ENCODE measurements at regions not wholly inside any gene's neighbourhood (a gene's known extent, or its start where the extent isn't known, plus 50 kb on each side); places are given as distances from the start of the nearest gene placed in this dataset.

DNA sequence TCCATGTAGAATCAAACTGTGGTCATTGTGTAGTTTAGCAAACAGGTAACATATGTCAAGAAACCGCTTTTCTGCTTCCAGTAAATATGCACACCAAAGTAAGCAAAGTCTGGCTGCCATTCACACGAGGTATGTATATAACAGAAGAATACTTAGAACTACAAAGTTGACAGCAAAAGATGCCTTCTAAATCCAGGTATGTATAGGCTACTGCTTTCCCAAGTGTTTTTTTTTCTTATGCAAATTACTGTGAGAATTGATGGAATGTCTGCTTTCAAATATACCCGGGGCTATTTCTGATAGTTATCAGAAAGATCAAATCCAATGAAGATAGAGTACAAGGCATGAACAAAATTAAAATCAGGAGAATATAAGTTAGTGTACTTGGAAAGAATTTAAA, 229.2 kb downstream of the HACE1 start:
- H3K36me3 ChIP-seq (ENCODE audit: control insufficient read depth, insufficient read depth, low read length): no peaks in the 10 kb centered on the region
- H3K4me1 ChIP-seq (ENCODE audit: control insufficient read depth, insufficient read depth, low read length): peaks cover 11% of the 10 kb centered on the region
- no peak overlapping the region for H3K4me3 ChIP-seq (ENCODE audit: low read depth in 2 of 2, low read length in 2 of 2)
- no peak for ATAC-seq
- H3K27ac ChIP-seq (ENCODE audit: low read length): no peak overlapping the region
- TF ChIP-seq, protein P1, sequence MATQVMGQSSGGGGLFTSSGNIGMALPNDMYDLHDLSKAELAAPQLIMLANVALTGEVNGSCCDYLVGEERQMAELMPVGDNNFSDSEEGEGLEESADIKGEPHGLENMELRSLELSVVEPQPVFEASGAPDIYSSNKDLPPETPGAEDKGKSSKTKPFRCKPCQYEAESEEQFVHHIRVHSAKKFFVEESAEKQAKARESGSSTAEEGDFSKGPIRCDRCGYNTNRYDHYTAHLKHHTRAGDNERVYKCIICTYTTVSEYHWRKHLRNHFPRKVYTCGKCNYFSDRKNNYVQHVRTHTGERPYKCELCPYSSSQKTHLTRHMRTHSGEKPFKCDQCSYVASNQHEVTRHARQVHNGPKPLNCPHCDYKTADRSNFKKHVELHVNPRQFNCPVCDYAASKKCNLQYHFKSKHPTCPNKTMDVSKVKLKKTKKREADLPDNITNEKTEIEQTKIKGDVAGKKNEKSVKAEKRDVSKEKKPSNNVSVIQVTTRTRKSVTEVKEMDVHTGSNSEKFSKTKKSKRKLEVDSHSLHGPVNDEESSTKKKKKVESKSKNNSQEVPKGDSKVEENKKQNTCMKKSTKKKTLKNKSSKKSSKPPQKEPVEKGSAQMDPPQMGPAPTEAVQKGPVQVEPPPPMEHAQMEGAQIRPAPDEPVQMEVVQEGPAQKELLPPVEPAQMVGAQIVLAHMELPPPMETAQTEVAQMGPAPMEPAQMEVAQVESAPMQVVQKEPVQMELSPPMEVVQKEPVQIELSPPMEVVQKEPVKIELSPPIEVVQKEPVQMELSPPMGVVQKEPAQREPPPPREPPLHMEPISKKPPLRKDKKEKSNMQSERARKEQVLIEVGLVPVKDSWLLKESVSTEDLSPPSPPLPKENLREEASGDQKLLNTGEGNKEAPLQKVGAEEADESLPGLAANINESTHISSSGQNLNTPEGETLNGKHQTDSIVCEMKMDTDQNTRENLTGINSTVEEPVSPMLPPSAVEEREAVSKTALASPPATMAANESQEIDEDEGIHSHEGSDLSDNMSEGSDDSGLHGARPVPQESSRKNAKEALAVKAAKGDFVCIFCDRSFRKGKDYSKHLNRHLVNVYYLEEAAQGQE (IDR thresholded peaks at IDR 0.05; ENCODE audit: insufficient read depth in 1 of 2, low read depth in 2 of 2, low read length in 1 of 2): no peak
- TF ChIP-seq POLR2AphosphoS5 (IDR thresholded peaks at IDR 0.05; ENCODE audit: low read depth, low read length) (no peak), TCF7L2 (IDR thresholded peaks at IDR 0.05; ENCODE audit: low read depth, low read length) (no peak), SIN3A (IDR thresholded peaks at IDR 0.05; ENCODE audit: borderline replicate concordance, insufficient read depth, low read depth, low read length) (no peak)
- TF ChIP-seq, protein P2, sequence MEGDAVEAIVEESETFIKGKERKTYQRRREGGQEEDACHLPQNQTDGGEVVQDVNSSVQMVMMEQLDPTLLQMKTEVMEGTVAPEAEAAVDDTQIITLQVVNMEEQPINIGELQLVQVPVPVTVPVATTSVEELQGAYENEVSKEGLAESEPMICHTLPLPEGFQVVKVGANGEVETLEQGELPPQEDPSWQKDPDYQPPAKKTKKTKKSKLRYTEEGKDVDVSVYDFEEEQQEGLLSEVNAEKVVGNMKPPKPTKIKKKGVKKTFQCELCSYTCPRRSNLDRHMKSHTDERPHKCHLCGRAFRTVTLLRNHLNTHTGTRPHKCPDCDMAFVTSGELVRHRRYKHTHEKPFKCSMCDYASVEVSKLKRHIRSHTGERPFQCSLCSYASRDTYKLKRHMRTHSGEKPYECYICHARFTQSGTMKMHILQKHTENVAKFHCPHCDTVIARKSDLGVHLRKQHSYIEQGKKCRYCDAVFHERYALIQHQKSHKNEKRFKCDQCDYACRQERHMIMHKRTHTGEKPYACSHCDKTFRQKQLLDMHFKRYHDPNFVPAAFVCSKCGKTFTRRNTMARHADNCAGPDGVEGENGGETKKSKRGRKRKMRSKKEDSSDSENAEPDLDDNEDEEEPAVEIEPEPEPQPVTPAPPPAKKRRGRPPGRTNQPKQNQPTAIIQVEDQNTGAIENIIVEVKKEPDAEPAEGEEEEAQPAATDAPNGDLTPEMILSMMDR (IDR thresholded peaks at IDR 0.05): no peak
- no peaks in the 10 kb centered on the region for H3K27me3 ChIP-seq (ENCODE audit: control insufficient read depth, insufficient read depth, low read length)
- no peaks in the 10 kb centered on the region for H3K9me3 ChIP-seq (ENCODE audit: control insufficient read depth, insufficient read depth, low read depth, low read length)
- ChIA-PET POLR2A (no interaction called here), CTCF (no interaction called here)
- in situ Hi-C loops (cut with HindIII; ENCODE audit: low pct_unique_long_range_greater_than_20kb, low sequenced_read_pairs): no loop called here
- intact Hi-C loops (cut with micrococcal nuclease; ENCODE audit: unreplicated experiment): no loop called here
- DNase-seq (ENCODE audit: low read depth, low spot score): no peak
- BruUV-seq (replicated peaks): no TSS peak

GRCh38 chr6:104629826-104630225, 229.9 kb downstream of the HACE1 start:
- DNase-seq (ENCODE audit: low read depth, low spot score) (no peak), ATAC-seq (no peak; the same call in 1 of the 2 replicates)
- CTCF ChIA-PET: no interaction called here
- H3K36me3 ChIP-seq (ENCODE audit: control insufficient read depth, insufficient read depth, low read length): no peaks in the 10 kb centered on the region
- peak overlapping the region; percentile 61; the same call in 1 of the 2 replicates for H3K27ac ChIP-seq (ENCODE audit: low read length)
- peaks cover 13% of the 10 kb centered on the region for H3K4me1 ChIP-seq (ENCODE audit: control insufficient read depth, insufficient read depth, low read length)
- intact Hi-C loops (cut with micrococcal nuclease; ENCODE audit: unreplicated experiment) (loop anchor here (10.0 kb wide), 1 partner anchor 145 kb away; no protein-coding TSS in a partner anchor), in situ Hi-C loops (cut with HindIII; ENCODE audit: low pct_unique_long_range_greater_than_20kb, low sequenced_read_pairs) (no loop called here)
- no peaks in the 10 kb centered on the region for H3K27me3 ChIP-seq (ENCODE audit: control insufficient read depth, insufficient read depth, low read length)
- POLR2A ChIA-PET: no interaction called here
- BruUV-seq (replicated peaks): no TSS peak
- no peak overlapping the region for H3K4me3 ChIP-seq (ENCODE audit: low read depth in 2 of 2, low read length in 2 of 2)
- no peaks in the 10 kb centered on the region for H3K9me3 ChIP-seq (ENCODE audit: control insufficient read depth, insufficient read depth, low read depth, low read length)
- TF ChIP-seq SIN3A (IDR thresholded peaks at IDR 0.05; ENCODE audit: borderline replicate concordance, insufficient read depth, low read depth, low read length): no peak
- TF ChIP-seq, protein P1 (IDR thresholded peaks at IDR 0.05; ENCODE audit: insufficient read depth in 1 of 2, low read depth in 2 of 2, low read length in 1 of 2): no peak
- no peak for TF ChIP-seq TCF7L2 (IDR thresholded peaks at IDR 0.05; ENCODE audit: low read depth, low read length)
- TF ChIP-seq, protein P2 (IDR thresholded peaks at IDR 0.05): no peak
- TF ChIP-seq POLR2AphosphoS5 (IDR thresholded peaks at IDR 0.05; ENCODE audit: low read depth, low read length): no peak

All from Panc1 (cell line).